NB4 (cell line): ENCODE measurements at regions not wholly inside any gene's neighbourhood (a gene's known extent, or its start where the extent isn't known, plus 50 kb on each side); places are given as distances from the start of the nearest gene placed in this dataset.

ENCODE experiments used
- DNase-seq: peaks from one replicate; pipeline ENCODE4 v3.0.0; 2010; ENCODE audit warnings: low read depth
- H3K4me3 ChIP-seq: one replicate; pipeline ENCODE4 v1.5.1; 2011; ENCODE audit warnings: mild to moderate bottlenecking, low read depth, low read length, moderate library complexity
- MYC ChIP-seq: IDR thresholded peaks from 2 replicates; pipeline ENCODE4 v1.6.1; 2011; ENCODE audit warnings: low read depth, low read length
- POLR2A ChIP-seq: IDR thresholded peaks from 2 replicates; pipeline ENCODE4 v1.6.1; 2011; ENCODE audit warnings: mild to moderate bottlenecking; ENCODE audit not compliant: insufficient read length; ENCODE audit errors: extremely low read depth
- TF ChIP-seq, protein P1 (sequence below): IDR thresholded peaks from 2 replicates; pipeline ENCODE4 v1.6.1; 2011; ENCODE audit warnings: low read depth, low read length
- TF ChIP-seq, protein P2 (sequence below): IDR thresholded peaks from one replicate; pipeline ENCODE4 v1.5.1; 2012; ENCODE audit warnings: low read depth, low read length

DNA sequence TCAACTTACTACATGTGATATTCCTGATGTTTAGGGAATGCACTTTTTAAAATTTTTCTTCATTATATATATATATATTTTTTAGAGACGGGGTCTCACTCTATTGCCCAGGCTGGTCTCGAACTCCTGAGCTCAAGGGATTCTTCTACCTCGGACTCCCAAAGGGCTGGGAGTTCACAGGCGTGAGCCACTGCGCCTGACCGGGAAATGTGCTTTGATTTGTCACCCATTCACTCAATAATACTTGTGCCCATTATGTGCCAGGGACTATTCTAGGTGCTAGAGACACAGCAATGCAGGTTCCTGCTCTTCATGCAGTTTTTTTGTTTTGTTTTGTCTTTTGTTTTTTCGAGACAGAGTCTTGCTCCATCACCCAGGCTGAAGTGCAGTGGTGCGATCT lies 56.1 kb upstream of the INCENP start:
- no peak for DNase-seq
- TF ChIP-seq, protein P1, sequence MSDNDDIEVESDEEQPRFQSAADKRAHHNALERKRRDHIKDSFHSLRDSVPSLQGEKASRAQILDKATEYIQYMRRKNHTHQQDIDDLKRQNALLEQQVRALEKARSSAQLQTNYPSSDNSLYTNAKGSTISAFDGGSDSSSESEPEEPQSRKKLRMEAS = no peak
- TF ChIP-seq POLR2A (no peak), MYC (no peak)
- TF ChIP-seq, protein P2, sequence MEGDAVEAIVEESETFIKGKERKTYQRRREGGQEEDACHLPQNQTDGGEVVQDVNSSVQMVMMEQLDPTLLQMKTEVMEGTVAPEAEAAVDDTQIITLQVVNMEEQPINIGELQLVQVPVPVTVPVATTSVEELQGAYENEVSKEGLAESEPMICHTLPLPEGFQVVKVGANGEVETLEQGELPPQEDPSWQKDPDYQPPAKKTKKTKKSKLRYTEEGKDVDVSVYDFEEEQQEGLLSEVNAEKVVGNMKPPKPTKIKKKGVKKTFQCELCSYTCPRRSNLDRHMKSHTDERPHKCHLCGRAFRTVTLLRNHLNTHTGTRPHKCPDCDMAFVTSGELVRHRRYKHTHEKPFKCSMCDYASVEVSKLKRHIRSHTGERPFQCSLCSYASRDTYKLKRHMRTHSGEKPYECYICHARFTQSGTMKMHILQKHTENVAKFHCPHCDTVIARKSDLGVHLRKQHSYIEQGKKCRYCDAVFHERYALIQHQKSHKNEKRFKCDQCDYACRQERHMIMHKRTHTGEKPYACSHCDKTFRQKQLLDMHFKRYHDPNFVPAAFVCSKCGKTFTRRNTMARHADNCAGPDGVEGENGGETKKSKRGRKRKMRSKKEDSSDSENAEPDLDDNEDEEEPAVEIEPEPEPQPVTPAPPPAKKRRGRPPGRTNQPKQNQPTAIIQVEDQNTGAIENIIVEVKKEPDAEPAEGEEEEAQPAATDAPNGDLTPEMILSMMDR = no peak
- no peak overlapping the region for H3K4me3 ChIP-seq

DNA sequence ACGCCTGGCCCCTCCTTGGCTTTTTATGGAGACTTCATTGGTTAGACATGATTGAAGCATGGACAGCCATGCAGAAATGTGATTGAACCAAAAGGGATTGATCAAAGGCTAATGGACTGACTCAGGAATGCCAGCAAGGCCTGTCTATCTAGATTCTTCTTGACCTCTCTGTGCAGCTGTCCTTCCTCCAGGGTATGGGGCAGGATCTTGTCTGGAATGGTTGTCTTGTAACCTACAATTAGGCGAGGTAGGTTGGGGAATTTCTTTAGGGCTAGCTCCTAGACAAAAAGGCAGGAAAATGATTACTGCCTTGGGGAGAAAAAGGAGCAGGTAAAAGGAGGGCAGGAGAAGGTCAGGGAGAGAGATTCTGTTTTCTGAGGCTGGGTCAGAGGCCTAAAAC lies 59.6 kb upstream of the INCENP start:
- TF ChIP-seq POLR2A (no peak), MYC (no peak)
- TF ChIP-seq, protein P1 = no peak
- TF ChIP-seq, protein P2 = no peak
- no peak overlapping the region for H3K4me3 ChIP-seq
- DNase-seq = no peak

DNA sequence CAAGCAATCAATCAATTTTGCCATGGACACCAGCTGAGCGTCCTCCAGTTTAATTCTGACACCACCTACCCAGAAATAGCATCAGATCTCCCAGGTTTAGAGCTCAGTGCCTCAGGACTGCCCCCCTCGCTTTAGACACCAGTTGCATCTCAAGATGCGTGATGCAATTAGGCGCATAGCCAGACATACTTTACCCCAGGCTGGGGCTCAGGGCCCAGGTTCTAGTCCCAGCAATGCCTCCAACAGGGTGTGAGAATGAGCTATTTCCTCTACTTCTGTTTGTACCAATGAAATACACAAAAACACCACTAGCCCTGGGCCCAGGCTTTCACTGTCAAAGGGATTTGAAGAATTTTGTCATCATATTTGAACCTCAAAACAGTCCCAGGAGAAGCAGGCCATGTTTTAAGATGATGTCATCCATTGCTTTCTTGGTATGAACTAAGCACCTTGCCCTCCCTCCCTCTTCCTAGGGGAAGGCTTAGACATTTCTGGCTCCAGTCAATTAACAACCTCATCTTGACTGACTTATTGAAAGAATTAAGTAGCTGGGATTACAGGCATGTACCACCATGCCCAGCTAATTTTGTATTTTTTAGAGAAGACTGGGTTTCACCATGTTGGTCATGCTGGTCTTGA lies 61.5 kb upstream of the INCENP start:
- TF ChIP-seq, protein P2 = no peak
- TF ChIP-seq POLR2A (no peak), MYC (no peak)
- TF ChIP-seq, protein P1 = no peak
- no peak overlapping the region for H3K4me3 ChIP-seq
- DNase-seq = no peak

DNA sequence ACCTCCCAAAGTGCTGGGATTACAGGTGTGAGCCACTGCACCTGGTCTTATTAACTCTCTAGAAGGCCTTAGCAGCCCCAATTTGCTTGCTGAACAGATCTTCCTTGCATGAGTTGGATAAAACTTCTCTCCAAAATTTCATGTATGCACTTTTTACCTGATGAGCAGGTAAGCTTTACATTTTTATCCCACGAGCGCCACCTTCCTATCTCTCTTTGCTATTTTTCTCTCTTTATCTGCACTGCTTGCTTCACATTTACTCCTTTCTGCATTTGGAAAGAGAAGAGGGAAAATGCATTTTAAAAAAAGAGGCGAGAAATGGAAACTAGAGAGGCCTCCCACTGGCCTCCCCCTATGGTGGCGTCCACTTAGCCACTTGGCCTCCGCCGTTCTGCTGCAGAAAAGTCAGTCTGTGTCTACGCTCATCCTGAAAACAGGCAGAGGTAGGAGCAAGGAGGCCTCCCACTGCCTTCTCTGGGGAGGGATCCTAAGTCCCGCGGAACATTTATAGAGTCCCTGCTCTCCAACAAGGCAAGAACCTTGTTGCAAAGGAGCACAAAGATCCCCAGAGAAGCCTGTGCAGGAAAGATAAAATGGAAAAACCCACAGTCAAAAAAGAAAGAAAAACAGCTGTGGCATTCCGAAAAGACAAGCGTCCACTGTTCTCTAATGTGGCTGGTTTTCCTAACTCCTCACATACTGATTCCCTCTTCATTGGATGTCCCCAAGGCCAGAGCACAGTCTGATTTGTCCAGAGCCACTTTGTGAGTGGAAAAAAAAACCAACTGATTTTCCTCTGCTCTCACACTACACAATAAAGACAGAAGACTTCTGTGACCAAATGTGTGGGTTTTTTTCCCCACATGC lies 62.2 kb upstream of the INCENP start:
- DNase-seq = no peak
- TF ChIP-seq, protein P1 = no peak
- TF ChIP-seq, protein P2 = no peak
- TF ChIP-seq MYC (no peak), POLR2A (no peak)
- H3K4me3 ChIP-seq = no peak overlapping the region

DNA sequence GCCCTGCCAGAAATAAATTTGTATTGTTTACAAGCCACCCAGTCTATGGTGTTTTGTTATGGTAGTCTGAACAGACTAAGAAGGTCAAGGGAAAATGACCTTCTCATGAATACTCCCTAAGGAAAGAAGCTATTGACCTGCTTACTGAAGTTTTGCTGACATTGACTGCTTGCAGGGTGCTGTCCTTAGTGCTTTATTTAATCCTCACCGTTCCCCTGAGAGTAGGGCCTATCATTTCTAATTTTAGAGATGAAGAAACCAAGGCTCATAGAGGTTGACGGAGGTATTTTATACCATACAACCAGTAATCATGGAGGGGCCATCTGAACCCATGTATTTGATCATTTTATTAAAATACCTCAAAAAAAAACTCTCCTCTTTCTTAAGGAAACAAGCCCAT lies 66.7 kb upstream of the INCENP start:
- DNase-seq = no peak
- TF ChIP-seq, protein P1 = no peak
- TF ChIP-seq POLR2A = no peak
- no peak overlapping the region for H3K4me3 ChIP-seq

DNA sequence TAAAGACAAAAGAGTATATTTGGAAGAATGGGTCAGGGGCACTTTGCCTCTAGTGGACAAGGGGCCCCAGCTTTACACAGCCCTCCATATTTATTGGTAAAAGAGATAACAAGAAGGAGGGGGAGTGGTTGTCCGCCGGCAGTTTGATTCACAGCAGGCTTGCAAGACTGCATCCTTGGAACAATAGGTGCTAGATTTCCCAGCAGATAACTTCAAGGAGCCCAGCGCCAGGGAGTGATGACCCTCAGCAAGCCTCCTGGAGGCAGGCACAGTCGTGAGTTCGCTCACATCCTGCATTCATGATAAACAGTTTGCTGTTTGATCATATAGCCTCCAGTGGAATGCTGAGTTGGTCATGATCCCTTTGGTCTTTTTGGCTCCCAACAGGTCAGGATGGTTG lies 67.8 kb upstream of the INCENP start:
- no peak for DNase-seq
- TF ChIP-seq, protein P1 = no peak
- TF ChIP-seq, protein P2 = no peak
- TF ChIP-seq MYC (no peak), POLR2A (no peak)
- H3K4me3 ChIP-seq = no peak overlapping the region
